ENCODE measurements at regions not wholly inside any gene's neighbourhood (a gene's known extent, or its start where the extent isn't known, plus 50 kb on each side); places are given as distances from the start of the nearest gene placed in this dataset.

GRCh38 chr3:74343391-74343790 is 271.1 kb downstream of the CNTN3 start:
- POLR2A ChIA-PET: no interaction called here
- no peak for ATAC-seq (ENCODE audit: low read depth)
- intact Hi-C loops (cut with micrococcal nuclease): no loop called here
- Mint-ChIP-seq H3K36me3 (ENCODE audit: low read depth) (no peaks in the 10 kb centered on the region), H3K4me1 (no peaks in the 10 kb centered on the region), H3K9me3 (peaks cover 3% of the 10 kb centered on the region), H3K4me3 (no peak overlapping the region), H3K27ac (no peak overlapping the region), H3K27me3 (no peaks in the 10 kb centered on the region)
- CTCF ChIA-PET: no interaction called here
- no peak for DNase-seq
- TF ChIP-seq CTCF (IDR thresholded peaks at IDR 0.05): no peak

GRCh38 chr3:74338998-74339397 is 275.5 kb downstream of the CNTN3 start:
- ChIA-PET POLR2A (no interaction called here), CTCF (no interaction called here)
- intact Hi-C loops (cut with micrococcal nuclease): no loop called here
- ATAC-seq (ENCODE audit: low read depth) (no peak), DNase-seq (no peak)
- H3K4me1 Mint-ChIP-seq: no peaks in the 10 kb centered on the region
- H3K36me3 Mint-ChIP-seq (ENCODE audit: low read depth): no peaks in the 10 kb centered on the region
- no peak overlapping the region for H3K27ac Mint-ChIP-seq
- H3K4me3 Mint-ChIP-seq: no peak overlapping the region
- H3K27me3 Mint-ChIP-seq: no peaks in the 10 kb centered on the region
- no peak for TF ChIP-seq CTCF (IDR thresholded peaks at IDR 0.05)
- peaks cover 6% of the 10 kb centered on the region for H3K9me3 Mint-ChIP-seq

GRCh38 chr3:74332165-74332564 is 282.3 kb downstream of the CNTN3 start:
- ChIA-PET POLR2A (no interaction called here), CTCF (no interaction called here)
- H3K27ac Mint-ChIP-seq: no peak overlapping the region
- peaks cover 6% of the 10 kb centered on the region for H3K9me3 Mint-ChIP-seq
- no peak for DNase-seq
- H3K27me3 Mint-ChIP-seq: no peaks in the 10 kb centered on the region
- intact Hi-C loops (cut with micrococcal nuclease): no loop called here
- H3K4me3 Mint-ChIP-seq: no peak overlapping the region
- TF ChIP-seq CTCF (IDR thresholded peaks at IDR 0.05): no peak
- H3K36me3 Mint-ChIP-seq (ENCODE audit: low read depth): no peaks in the 10 kb centered on the region
- no peaks in the 10 kb centered on the region for H3K4me1 Mint-ChIP-seq
- ATAC-seq (ENCODE audit: low read depth): no peak

DNA sequence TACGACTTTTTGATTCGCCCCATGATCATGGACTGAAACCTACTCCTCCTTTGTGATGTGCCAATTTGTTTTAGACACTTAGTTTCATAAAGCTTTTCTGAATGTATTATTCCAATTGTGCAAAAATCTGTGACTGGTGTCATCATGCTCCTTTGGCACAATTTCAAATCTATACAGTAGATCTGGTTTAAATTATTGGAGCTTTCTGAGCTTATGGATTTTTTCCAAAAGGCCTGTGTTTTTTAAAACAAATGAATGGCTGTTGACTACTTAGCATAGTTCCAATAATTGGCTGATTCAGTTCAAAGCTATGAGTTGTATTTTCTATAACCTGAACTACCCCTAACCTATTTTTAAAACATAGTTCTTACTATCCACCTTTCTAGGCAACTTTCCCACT is 282.7 kb downstream of the CNTN3 start:
- H3K36me3 Mint-ChIP-seq (ENCODE audit: low read depth): no peaks in the 10 kb centered on the region
- DNase-seq (no peak), ATAC-seq (ENCODE audit: low read depth) (no peak)
- CTCF ChIA-PET: no interaction called here
- intact Hi-C loops (cut with micrococcal nuclease): no loop called here
- no peak overlapping the region for H3K4me3 Mint-ChIP-seq
- no peak overlapping the region for H3K27ac Mint-ChIP-seq
- POLR2A ChIA-PET: no interaction called here
- H3K27me3 Mint-ChIP-seq: no peaks in the 10 kb centered on the region
- no peak for TF ChIP-seq CTCF (IDR thresholded peaks at IDR 0.05)
- no peaks in the 10 kb centered on the region for H3K4me1 Mint-ChIP-seq
- peaks cover 6% of the 10 kb centered on the region for H3K9me3 Mint-ChIP-seq

DNA sequence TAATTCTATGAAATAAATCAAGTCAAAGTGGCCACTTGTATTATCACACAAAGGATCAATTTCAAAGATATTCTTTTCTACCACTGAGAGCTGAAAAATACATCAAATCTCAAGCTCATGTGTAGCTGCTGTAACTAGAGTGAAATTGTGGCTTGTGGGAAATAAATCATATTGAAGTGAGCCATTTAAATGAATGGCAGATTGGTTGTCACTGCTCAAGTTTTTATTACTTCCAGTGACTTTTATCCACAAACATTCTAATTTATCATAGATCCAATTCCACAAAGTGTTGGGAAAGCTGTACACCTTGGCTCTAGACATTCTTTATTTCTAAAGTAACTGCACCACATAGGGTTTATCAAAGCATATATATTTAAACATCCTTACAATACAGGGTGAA is 285.4 kb downstream of the CNTN3 start:
- no peak overlapping the region for H3K4me3 Mint-ChIP-seq
- H3K27ac Mint-ChIP-seq: no peak overlapping the region
- no peak for TF ChIP-seq CTCF (IDR thresholded peaks at IDR 0.05)
- CTCF ChIA-PET: no interaction called here
- POLR2A ChIA-PET: no interaction called here
- H3K27me3 Mint-ChIP-seq: no peaks in the 10 kb centered on the region
- no peak for ATAC-seq (ENCODE audit: low read depth)
- DNase-seq: no peak
- intact Hi-C loops (cut with micrococcal nuclease): no loop called here
- no peaks in the 10 kb centered on the region for H3K4me1 Mint-ChIP-seq
- H3K9me3 Mint-ChIP-seq: peaks cover 5% of the 10 kb centered on the region
- H3K36me3 Mint-ChIP-seq (ENCODE audit: low read depth): no peaks in the 10 kb centered on the region

Data from activated B cell treated with CpG ODN at 0.5 μM for 24 hours (primary cell).